Iris pigment epithelial cell (primary cell): ENCODE measurements at regions not wholly inside any gene's neighbourhood (a gene's known extent, or its start where the extent isn't known, plus 50 kb on each side); places are given as distances from the start of the nearest gene placed in this dataset.
"Not testable (repeated sequence)": the region's sequence is repeated elsewhere in the genome, so short reads cannot be mapped to it uniquely, and the experiment has no call there.

Experiments
- DNase-seq: peaks from one replicate; pipeline ENCODE4 v3.0.0-alpha.2; 2011; ENCODE audit warnings: low read depth

- DNase-seq, result not testable (repeated sequence)
These were observed 523.9 kb downstream of the KCNH5 start for GRCh38 chr14:62521309-62521708.

DNA sequence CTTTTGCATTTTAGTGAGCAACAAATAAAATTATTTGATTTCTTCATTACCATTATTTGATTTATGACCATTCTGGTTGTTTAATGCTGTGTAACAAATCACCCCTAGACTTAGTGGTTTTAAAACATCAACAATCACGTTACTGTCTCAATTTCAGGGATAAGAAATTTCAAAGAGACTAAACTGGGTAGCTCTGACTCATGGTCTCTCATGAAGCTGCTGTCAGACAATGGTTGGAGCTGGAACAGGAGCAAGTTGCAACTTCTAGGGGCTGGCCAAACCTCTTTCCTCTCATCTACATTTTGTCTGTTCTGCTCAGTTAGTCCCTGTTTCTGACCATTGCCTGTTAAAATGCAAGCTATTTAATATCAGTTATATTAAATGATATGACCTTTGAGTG, 517.0 kb downstream of the KCNH5 start:
- DNase-seq, result no peak

- DNase-seq, result peak; percentile 11
These were observed 513.1 kb downstream of the KCNH5 start for GRCh38 chr14:62532181-62532580.

DNA sequence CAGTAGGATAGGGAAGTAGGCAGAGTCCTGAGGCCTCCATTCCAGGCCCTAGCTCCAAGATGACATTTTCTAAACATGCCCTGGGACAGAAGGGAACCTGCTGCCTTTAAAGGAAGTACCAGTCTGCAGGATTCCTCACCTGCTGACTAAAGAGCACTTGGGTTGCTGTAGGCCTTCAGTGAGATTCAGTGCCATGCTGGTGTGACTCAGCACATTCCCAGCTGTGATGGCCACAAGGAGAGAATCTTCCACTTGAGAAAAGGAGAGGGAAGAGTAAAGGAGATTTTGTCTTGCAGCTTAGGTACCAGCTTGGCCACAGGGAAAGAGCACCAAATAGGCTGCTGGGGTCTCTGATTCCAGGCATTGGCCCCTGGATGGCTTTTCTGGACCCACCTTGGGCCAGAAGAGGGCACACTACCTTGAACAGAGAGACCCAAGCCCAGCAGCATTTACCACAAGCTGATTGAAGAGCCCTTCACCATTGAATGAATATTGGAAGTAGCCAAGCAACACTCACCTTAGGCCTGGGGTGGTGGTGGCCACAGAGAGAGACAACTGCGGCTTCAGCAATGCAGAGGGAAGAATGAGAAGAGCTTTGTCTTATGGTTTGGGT, 498.3 kb downstream of the KCNH5 start:
- DNase-seq, result no peak

DNA sequence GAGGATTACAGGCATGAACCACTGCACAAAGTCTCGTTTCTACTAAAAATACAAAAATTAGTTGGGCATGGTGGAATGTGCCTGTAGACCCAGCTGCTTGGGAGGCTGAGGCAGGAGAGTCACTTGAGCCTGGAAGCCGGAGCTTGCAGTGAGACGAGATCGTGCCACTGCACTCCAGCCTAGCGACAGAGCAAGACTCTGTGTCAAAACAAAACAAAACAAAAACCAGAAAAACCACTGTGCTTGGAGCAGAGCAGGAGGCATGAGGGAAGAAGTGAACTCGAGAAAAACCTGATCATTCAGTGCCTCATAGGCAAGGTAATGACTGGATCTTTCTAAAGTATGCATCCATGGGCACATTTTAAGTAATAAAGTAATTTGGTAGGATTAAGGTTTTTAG, 487.8 kb downstream of the KCNH5 start:
- DNase-seq, result no peak

DNA sequence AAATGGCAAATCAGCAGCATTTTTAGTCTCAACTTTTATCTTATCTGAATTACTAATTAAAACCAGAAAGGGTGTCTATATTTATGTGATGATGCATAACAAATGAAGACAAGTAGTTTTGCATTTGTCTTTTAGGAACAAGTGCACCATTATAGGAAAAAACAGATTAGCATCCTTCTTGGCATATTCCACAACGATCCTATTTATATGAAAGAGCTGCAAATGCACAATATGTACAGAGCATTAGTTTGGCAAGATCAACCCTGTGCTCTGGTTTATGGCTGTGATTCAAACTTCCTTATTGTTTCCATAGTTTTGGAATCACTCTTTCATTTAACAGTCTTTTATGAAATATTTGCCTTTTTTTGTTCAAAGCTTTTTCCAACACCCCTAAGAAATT, 486.8 kb downstream of the KCNH5 start:
- no peak for DNase-seq

DNA sequence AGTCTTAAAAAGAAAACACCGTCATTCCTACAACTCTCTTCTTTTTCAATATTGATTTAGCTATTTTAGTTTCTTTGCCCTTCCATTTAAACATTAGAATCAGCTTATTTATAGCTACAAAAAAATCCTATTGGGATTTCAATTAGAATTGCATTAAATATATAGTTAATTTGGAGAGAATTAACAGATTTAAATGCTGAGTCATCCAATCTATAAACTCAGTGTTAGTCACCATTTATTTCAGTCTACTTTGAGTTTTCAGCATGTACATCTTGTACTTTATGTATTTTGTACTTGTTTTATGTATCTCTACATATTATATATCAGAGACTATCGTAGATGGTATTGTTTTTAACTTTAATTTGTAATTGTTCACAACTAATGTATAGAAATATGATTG, 460.0 kb downstream of the KCNH5 start:
- DNase-seq, result no peak

DNA sequence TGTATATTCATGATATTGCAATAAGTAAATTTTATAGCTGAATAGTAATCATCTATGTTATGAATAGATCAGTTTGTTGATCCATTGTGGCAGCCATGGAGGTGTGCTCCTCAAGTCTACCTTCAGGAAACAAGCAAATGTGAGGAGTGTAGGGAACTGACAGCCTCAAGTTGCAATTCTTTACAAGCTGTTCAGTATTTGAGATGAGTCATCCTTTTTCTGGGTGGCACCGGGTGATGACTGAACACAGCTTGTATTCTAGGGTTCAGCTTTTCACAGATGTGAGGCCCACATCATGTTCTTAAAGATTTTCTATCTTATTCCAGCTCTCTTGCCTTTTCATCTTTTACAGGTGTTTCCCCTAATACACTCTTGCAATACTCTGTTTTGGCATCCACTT, 452.4 kb downstream of the KCNH5 start:
- DNase-seq, result peak; percentile 47

DNA sequence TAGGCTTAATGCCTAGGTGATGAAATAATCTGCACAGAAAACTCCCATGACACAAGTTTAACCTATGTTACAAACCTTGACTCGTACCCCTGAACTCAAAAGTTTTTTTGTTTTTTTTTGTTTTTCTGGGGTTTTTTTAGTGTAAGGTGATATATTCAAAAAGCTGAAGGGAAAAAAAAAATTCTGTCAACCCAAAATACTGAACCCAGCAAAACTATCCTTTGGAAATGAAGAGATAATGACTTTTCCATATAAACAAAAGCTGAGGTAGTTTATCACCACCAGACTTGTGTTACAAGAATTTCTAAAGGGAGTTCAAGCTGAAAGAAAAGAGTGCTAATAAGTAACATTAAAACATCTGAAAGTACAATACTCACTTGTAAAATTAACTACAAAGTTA, 448.1 kb downstream of the KCNH5 start:
- no peak for DNase-seq

- no peak for DNase-seq
These were observed 445.5 kb downstream of the KCNH5 start for GRCh38 chr14:62599616-62600385.

GRCh38 chr14:62602712-62603111, 442.5 kb downstream of the KCNH5 start:
- no peak for DNase-seq

GRCh38 chr14:62604524-62604923, 440.7 kb downstream of the KCNH5 start:
- peak; percentile 11 for DNase-seq

- peak; percentile 3 for DNase-seq
These were observed 431.1 kb downstream of the KCNH5 start for GRCh38 chr14:62614122-62614521.

DNA sequence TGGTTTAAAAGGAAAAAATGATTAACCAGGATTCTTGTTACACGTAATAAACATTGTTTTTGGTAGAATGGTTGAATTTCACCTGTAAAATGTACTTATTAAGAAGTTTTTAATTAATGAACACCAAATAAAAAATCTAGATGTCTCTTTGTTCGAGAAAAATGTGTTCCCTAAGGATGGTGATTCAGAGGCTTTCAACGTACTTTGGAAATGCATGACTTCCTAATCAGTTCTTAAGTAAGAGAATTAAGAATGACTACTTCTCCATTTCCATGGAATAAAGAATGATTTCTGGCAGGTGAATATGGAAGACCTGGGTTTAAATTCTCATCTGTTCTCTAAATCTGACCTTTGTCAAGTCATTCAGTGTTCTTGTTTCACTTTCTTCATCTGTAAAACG, 428.6 kb downstream of the KCNH5 start:
- DNase-seq, result peak; percentile 13

- DNase-seq, result no peak
These were observed 418.8 kb downstream of the KCNH5 start for GRCh38 chr14:62626416-62626815.

- no peak for DNase-seq
These were observed 416.0 kb downstream of the KCNH5 start for GRCh38 chr14:62629176-62629725.

GRCh38 chr14:62631176-62631575, 414.1 kb downstream of the KCNH5 start:
- no peak for DNase-seq

DNA sequence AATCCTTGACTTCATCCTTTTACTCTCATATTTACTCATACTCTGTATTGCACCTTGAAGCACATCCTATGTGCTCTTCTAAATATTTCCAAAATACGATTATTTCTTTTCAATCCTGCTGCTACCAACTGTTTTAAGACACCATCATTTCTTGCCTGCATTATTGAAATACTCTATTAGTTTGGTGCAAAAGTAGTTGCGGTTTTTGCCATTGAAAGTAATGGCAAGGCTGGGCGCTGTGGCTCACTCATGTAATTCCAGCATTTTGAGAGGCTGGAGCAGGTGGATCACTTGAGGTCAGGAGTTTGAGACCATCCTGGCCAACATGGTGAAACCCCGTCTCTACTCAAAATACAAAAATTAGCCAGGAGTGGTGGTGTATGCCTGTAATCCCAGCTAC, 412.5 kb downstream of the KCNH5 start:
- DNase-seq, result no peak

GRCh38 chr14:62645649-62646048, 399.6 kb downstream of the KCNH5 start:
- peak; percentile 34 for DNase-seq
